HG03354 (cell line): ENCODE measurements at regions not wholly inside any gene's neighbourhood (a gene's known extent, or its start where the extent isn't known, plus 50 kb on each side); places are given as distances from the start of the nearest gene placed in this dataset.

Source experiments
- ATAC-seq: cut with Tn5 transposase; IDR thresholded peaks from one replicate; pipeline ENCODE4 v1.9.1; 2021; ENCODE audit warnings: mild to moderate bottlenecking; ENCODE audit not compliant: unreplicated experiment, poor library complexity, severe bottlenecking

DNA sequence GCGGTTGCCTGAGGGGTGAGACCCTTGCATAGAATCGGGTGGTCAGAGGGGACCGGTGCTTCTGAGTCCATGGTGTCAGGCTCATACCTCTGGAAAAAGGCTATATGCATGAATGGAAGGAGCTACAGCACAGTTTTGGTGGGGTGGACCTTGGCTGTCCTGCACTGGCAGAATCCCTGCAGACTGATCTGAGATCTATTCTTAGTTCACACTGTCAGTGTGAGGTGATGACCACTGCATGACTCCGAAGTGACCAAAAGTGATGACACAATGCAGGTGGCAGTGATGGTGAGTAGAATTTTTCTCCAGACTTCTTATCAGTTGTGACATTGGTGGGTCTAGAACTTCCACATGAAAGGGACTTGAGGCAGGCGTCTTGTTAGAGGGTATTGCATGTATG, 105.2 kb upstream of the SLC28A3 start:
- no peak for ATAC-seq

DNA sequence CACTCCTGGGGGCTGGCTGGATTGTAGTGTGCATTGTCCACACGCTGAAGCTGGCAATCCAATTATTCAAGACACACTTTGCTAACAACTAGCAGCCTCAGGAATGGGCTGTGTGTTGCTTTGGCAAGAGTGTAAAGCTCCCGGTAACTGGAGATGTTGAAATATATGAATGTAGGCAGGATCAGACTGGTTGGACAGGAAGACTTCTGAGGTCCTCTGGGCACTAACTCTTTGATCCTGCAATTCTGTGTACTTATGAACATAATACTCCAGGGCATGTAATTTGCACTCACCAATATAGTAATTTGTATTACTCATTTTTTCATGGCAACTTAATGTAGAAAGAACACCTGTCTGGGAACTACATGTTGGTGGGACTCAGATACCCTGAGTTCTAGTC, 106.7 kb upstream of the SLC28A3 start:
- no peak for ATAC-seq

DNA sequence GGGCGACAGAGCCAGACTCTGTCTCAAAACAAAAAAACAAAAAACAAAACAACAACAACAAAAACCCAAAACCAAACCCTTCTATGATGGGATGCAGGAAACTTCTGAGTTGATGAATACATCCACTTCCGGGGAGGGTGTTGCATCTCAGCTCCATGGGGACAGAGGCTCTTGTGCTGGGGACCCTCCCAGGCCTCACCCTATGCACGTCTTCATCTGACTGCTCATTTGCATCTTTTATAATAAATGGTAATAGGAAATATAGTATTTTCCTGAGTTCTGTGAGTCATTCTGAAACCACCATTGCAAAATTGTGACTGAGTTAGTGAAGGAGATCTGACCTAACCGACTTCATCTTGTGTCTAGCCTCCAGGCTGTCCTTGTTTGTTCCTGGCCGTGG, 109.5 kb upstream of the SLC28A3 start:
- no peak for ATAC-seq

GRCh38 chr9:84456527-84456926, 116.0 kb upstream of the SLC28A3 start:
- ATAC-seq = no peak

GRCh38 chr9:84460695-84461094, 120.1 kb upstream of the SLC28A3 start:
- ATAC-seq = no peak

DNA sequence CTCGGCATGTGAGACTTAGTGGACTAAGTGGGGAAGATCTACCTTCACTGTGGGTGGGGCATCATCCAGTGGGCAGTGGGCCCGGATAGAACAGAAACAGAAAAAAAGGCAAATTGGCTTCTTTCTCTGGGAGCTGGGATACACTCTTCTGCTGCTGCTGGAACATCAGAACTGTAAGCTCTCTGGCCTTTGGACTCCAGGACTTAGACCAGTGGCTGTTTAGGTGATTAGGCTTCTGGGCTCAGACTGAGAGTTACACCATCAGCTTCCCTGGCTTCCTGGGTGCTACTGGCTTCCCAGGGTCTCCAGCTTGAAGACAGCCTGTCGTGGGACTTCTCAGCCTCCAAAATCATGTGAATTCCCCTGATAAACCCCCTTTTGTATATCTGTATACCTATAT, 122.7 kb upstream of the SLC28A3 start:
- no peak for ATAC-seq

- no peak for ATAC-seq
Measured at GRCh38 chr9:84466580-84467285, 126.2 kb upstream of the SLC28A3 start.

DNA sequence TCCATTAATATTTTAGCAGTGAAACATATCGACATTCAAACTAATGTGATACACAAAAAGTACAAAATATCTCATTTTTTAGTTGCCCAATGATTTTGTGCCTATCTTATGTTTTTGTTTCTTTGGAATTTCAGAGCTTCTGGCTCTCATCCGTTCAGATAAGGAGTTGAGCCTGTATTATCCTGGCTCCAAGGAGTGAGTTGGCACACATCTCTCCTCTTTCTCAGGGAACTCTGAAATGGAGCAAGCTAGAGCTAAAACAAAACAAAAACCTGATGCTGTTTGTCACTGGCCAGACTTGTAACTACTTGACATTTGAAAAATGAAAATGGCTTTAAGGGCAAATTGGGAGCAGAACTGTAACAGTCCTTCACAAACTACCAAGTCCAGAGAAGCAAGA, 131.3 kb upstream of the SLC28A3 start:
- ATAC-seq = no peak

GRCh38 chr9:84478996-84479395, 138.4 kb upstream of the SLC28A3 start:
- no peak for ATAC-seq

- ATAC-seq = no peak
Measured at GRCh38 chr9:84480071-84480470, 139.5 kb upstream of the SLC28A3 start.

DNA sequence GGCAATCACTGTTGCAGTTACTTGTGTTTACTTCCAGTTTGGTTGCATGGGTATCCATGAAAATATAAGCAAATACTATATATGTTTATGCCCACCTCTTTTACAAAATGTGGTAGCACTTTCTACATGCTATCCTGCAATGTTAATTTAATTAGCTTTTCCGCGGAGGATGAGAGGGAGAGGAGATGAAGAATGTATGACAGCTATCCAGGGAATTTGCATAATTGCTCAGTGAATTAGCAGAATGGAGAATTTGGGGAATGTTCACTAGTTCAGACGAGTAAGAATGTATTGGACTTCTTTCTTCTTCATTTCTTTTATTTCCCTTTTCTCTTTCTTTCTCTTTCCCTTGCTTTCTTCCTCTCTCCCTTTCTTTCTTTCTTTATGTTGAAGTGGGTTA, 140.7 kb upstream of the SLC28A3 start:
- ATAC-seq = no peak

GRCh38 chr9:84481636-84482218, 141.2 kb upstream of the SLC28A3 start:
- no peak for ATAC-seq

- no peak for ATAC-seq
Measured at GRCh38 chr9:84482607-84483006, 142.0 kb upstream of the SLC28A3 start.

DNA sequence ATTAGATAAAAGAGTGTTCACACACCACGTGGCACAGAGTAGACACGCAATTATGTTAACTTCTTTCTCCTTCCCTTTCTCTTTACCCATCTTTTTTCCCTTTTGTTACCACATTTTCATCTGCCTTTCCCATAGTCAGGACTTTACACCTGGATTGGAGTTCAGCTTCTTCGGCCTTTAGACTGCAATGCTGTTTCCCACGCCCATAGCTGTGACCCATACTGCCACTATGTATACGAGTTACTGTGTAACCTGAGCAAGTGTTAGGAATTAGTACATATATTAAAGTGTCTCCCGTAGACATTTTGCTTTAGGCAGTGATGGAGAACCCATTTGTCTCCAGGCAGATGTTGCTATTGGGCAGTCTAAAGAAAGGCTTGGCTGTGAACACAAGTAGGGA, 143.6 kb upstream of the SLC28A3 start:
- no peak for ATAC-seq

DNA sequence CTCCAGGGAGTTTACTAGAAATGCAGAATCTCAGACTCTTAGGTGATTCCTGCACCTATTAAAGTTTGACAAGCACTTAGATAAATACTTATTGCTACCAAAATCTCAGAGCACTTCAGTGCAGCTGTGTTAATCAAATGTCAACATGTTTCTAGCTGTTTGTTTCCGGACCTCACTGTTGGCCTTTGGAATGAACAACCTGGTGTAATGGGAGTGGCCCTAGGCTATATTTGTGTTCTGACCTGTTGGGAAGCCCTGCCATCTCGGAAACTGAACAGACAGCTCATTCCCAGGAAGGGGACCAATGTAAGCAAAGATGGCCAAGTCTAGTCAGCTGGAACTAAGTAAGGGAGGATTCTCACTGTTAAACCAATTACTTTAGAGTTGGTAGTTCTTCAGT, 145.0 kb upstream of the SLC28A3 start:
- no peak for ATAC-seq

GRCh38 chr9:84486663-84487062, 146.1 kb upstream of the SLC28A3 start:
- no peak for ATAC-seq

DNA sequence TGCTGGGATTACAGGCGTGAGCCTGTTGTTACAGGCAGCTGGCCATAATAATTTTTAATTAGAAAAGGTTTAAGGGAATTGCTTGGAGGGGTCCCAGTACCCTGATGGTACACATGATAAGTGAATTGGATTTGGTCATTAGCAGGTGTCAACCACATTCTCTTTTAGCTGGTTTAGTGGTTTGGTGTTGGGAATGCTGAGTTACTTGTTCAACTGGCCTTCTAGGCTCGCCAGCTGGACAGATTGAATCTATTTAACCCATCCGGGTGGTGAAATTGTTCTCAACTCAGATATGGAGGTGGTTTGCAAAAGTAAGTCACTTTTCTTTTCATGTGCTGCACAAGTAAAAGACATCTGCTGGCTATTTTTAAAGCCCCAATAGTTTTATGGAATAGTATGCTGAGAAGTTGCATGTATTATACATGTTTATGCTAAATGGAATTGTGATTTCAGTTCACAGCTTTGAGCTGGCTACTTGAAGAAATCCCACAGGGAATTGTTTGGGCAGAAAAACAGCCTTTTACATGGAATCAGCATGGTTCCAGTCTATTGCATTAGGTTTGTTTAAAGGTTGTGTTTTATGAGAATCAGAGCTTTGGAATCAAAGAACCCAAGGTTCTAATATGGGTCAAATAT, 149.8 kb upstream of the SLC28A3 start:
- ATAC-seq = no peak

DNA sequence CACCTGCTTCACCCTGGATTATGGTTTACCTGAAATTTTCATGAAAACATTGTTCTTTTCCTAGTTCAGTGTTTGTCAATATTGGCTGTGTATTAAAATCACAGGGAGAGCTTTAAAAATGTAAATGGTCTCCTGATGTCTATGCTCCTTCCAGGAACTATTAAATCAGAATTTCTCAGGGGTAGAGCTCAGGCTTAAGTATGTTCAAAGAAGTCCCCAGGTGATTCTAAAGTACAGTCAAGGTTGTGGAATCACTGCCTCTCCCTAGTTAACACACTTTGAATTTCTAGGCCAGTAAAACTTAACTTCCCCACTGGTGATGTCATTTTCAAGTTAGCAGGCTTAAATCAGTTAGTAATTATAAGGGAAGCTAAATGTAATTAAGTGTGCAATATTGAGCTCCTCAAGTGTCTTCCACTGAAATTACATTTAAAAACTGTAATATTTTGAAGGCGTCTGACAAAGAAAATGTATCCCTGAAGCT, 150.3 kb upstream of the SLC28A3 start:
- ATAC-seq = no peak

DNA sequence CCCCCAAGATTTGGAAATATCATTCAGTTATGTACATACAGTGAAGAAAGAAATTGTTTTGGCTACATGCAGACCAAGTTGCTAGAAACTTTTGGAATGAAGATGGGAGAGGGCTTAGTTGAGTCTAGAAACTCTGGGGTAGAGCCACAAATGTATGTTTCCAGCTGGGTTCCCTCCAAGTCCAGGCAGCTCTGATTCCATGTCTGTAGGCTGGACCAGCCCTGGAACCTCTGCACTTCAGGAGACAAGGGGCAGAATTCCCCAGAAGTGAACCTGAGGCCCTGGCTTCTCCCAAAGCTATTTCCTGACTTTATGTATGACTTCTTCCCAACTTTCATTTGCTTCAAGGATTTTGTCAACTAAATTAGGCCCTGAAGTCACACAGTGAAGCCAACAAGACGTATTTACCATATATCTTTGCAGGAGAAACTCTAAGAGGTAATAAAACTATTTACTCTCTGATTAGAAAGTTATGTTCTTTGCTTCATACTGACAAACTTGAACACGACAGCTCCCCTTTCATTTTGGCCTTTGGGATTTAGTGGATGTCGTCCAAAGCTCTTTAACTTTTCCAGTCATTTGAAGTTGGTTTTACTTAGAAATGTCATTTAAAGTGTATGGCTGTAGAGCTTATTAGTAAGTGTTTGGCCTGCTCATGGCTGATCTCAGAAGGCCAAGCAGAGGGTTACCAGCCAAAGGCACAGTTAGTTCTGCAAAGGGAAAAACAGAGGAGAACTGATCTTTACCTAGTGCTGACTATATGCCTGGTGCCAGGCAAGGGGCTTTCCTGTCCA, 152.0 kb upstream of the SLC28A3 start:
- ATAC-seq = no peak

GRCh38 chr9:84493284-84493947, 152.9 kb upstream of the SLC28A3 start:
- ATAC-seq = no peak
